HG03354 (cell line): ENCODE measurements at regions not wholly inside any gene's neighbourhood (a gene's known extent, or its start where the extent isn't known, plus 50 kb on each side); places are given as distances from the start of the nearest gene placed in this dataset.
"Not testable (repeated sequence)": the region's sequence is repeated elsewhere in the genome, so short reads cannot be mapped to it uniquely, and the experiment has no call there.

Experiments
- ATAC-seq: cut with Tn5 transposase; IDR thresholded peaks from one replicate; pipeline ENCODE4 v1.9.1; 2021; ENCODE audit warnings: mild to moderate bottlenecking; ENCODE audit not compliant: unreplicated experiment, poor library complexity, severe bottlenecking

- ATAC-seq: no peak
These were observed 276.5 kb upstream of the TYRP1 start for GRCh38 chr9:12416716-12417115.

DNA sequence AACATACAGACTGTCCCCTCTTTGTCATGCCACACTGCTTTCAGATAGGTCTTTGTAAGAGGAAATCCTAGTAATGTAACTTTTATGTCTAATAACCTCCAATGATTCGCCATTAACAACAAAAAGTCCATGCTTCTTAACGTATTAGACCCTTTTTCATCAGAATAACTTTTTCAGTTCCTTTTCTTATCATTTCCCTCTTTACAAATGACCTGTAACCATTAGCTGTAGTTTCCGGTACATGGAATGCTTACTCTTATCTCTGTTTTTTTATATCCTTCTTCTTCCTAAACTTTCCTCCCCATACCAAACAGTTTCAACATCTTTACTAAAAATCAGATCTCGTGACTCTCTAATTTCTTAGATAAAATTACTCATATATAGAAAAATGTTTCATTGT, 268.9 kb upstream of the TYRP1 start:
- ATAC-seq: no peak

DNA sequence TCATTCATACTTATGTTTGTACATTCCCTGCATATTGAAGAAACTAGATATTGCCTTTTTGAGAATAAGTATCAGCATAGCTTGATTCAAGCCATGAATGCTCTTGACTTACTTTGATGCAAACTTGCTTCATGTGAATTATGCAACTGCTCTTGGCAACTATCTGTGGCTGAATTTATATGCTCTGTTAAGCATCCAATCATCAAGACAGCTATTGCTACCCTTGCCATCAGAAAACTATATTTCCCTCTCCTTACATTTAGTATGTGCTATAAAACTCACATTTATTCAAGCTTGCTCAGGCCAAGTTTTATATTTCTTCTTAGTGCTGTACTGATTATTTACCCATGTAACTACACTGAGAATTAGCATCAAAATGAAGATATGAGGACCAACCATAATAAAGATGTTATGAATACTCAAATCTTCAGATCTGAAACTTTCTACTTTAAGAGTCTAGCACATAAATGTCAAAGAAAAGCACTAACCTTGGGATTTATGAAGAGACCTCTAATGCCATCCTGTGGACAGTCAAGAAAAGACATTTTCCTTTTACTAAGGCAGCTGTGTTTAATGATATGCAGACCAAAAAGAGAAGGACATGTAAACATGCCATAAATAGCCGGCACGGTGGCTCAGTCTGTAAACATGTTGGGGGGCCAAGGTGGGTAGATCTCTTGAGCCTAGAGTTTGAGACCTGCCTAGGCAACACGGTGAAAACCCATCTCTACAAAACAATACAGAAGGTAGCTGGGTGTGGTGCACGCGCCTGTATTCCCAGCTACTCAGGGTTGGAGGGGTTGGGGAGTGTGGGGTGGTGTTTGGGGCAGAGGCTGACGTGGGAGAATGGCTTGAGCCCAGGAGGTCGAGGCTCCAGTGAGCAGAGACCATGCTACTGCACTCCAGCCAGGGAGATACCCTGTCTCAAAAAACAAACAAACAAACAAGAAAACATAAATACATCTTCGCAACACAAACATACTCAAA, 267.0 kb upstream of the TYRP1 start:
- no peak for ATAC-seq

- no peak for ATAC-seq
These were observed 253.9 kb upstream of the TYRP1 start for GRCh38 chr9:12439267-12439666.

DNA sequence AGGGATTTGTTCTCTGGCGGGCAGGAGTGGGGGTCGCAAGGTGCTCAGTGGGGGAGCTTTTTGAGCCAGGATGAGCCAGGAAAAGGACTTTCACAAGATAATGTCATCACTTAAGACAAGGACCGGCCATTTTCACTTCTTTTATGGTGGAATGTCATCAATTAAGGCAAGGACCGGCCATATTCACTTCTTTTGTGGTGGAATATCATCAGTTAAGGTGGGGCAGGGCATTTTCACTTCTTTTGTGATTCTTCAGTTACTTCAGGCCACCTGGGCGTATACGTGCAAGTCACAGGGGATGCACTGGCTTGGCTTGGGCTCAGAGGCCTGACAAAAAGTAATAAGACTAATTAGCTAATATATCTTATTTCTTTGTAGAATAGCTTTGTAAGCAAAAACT, 252.1 kb upstream of the TYRP1 start:
- not testable (repeated sequence) for ATAC-seq

DNA sequence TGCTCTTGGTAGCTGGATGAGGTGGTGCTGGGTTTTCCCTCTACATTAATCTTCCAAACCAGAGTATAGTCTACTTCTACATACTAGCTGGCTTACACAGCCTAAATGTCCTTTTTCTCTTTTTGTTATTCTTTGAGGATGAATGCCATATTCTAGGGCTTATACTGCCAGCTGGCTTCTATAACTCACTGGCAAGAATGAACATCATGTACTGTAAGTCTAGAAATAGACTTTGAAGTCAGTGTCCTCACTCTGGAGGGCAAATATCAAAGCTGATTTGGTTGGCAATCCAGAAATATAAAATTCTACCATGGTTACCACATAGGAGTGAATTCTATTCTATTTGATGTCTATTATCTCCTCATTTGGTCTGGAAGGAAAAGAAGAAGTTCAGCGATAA, 251.7 kb upstream of the TYRP1 start:
- no peak for ATAC-seq

GRCh38 chr9:12448246-12448645, 244.9 kb upstream of the TYRP1 start:
- no peak for ATAC-seq

GRCh38 chr9:12457237-12457636, 235.9 kb upstream of the TYRP1 start:
- ATAC-seq: no peak

GRCh38 chr9:12461763-12462460, 231.3 kb upstream of the TYRP1 start:
- no peak for ATAC-seq

DNA sequence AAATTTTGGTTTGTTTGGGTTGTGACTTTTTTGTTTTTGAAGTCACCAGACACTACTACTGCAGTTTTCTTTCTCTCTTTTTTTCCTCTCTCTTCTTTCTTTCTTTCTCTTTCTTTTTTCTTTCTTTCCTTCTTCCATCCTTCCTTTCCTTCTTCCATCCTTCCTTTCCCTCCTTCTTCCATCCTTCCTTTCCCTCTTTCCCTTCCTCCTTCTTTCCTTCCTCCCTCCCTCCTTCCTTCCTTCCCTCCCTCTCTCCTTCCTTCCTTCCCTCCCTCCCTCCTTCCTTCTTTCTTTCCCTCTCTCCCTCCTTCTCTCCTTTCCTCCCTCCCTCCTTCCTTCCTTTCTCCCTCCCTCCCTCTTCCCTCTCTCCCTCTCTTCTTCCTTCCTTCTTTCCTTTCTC, 230.3 kb upstream of the TYRP1 start:
- no peak for ATAC-seq

GRCh38 chr9:12463641-12464040, 229.5 kb upstream of the TYRP1 start:
- ATAC-seq: no peak

DNA sequence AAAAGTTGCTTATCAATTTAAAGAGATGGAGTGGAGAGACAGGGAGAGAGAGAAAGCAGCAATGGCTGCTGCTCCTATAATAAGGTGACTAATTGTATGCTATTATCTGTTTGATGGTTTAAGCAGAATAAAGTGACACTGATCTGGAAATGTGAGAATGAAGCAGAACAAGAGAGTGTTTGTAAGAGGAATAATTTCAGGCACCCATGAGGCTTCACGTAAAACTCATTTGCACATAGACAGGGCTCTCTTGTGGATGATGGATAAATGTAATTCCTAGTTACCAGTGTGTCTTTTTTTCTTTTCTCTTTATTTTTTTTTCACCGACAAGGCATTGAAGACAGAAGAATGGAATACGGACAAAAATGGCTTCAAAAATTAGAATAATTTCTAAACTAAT, 228.8 kb upstream of the TYRP1 start:
- no peak for ATAC-seq

GRCh38 chr9:12464910-12465512, 228.2 kb upstream of the TYRP1 start:
- ATAC-seq: no peak

- no peak for ATAC-seq
These were observed 224.1 kb upstream of the TYRP1 start for GRCh38 chr9:12469084-12469483.

GRCh38 chr9:12494411-12494810, 198.8 kb upstream of the TYRP1 start:
- ATAC-seq: no peak

DNA sequence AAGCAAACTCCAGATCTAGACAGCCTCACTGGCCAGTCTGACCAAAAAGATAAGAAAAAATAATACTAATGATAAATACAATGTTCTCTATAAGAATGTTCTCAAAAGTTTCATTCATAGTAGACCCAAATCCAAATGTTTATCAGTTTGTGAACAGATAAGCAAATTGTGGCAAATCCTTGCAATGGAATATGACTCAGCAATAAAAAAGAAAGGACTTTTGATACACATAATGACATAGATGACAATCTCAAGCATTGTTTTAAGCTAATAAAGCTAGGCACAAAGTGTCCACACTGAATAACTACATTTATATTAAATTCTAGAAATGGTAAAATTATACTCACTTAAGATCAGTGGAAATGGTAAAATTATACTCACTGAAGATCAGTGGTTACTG, 195.4 kb upstream of the TYRP1 start:
- ATAC-seq: no peak

DNA sequence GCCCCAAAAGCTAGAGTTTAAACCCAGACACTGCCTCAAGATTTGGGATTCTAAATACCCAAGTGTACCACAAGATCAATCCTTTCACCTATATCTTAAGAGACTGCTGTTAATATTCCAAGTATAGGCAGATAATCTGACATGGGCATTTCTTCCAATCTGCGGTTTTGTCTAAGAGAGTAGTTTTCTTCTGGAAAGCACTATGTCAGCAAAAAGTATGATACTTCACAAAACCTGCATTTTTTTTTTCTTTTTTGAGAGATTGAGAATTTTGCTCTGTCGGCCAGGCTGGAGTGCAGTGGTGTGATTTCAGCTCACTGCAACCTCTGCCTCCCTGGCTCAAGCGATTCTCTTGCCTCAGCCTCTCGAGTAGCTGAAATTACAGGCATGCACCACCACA, 190.7 kb upstream of the TYRP1 start:
- ATAC-seq: no peak

- no peak for ATAC-seq
These were observed 189.5 kb upstream of the TYRP1 start for GRCh38 chr9:12503606-12504122.

DNA sequence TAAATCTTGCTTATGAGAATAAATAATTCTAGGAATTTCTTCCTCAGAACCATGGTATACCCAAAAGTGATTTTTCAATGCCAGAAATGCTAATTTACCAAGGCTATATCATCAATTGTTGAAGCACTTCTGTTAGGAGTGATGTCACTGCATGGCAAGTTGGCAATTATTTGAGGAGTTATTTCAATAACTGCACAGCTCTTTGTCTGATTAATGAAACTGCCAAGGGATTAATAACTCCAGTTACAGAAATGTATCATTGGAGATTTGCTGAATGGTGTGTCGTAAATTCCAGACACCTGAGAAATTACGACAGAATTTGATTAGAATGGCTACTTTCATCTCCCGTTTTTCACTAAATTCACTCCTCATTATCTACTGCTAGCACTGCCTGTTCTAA, 182.6 kb upstream of the TYRP1 start:
- ATAC-seq: no peak

DNA sequence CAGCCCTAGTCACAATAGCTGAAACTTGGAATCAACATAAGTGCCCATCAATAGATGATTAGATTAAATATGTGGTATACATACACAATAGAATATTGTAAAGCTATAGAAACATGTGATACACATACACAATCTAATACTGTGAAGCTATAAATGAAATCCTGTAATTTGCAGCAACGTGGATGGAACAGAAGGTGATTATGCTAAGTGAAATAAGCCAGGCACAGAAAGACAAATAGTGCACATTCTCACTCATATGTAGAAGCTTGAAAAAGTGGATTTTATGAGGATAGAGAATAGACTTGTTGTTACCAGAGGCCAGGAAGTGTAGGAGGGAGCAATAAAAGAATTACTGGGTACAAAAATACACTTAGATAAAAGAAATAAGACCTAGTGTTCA, 181.5 kb upstream of the TYRP1 start:
- ATAC-seq: no peak
